Endothelial cell of umbilical vein (primary cell): ENCODE measurements at regions not wholly inside any gene's neighbourhood (a gene's known extent, or its start where the extent isn't known, plus 50 kb on each side); places are given as distances from the start of the nearest gene placed in this dataset.

Experiments
- BruUV-seq: library from RNA; stranded (reverse); fragments of 400-500 nt; replicated peaks from 2 replicates; lab custom pipeline; 2021; lab: Mats Ljungman, UMichigan
- CTCF ChIA-PET: fragments of 300-600, 350-600 bp; sonication (Branson Sonifier 250); formaldehyde crosslinking; loops from one replicate; lab custom pipeline; 2021; ENCODE audit warnings: antibody characterized with exemption, inconsistent platforms; lab: Charles Lee
- POLR2A ChIA-PET: fragments of 300-600, 350-600 bp; sonication (Branson Sonifier 250); formaldehyde crosslinking; loops from one replicate; lab custom pipeline; 2021; ENCODE audit warnings: antibody characterized with exemption, inconsistent platforms; lab: Charles Lee
- DNase-seq: peaks from one replicate; pipeline ENCODE4 v3.0.0-alpha.2; 2011; ENCODE audit warnings: low read depth, low spot score
- FAIRE-seq: peaks from 2 replicates; lab custom pipeline; 2011; peaks lifted over from hg19 to GRCh38; lab: Jason Lieb, UNC
- H2AFZ ChIP-seq: 2 replicates; pipeline ENCODE4 v1.6.0; 2012; ENCODE audit warnings: low read depth, low read length, control low read depth, inconsistent platforms
- H3K27ac ChIP-seq: 2 replicates; pipeline ENCODE4 v1.5.1; 2011; ENCODE audit warnings: low read depth, mild to moderate bottlenecking, control low read depth, low read length, moderate library complexity; ENCODE audit not compliant: insufficient read depth
- H3K27me3 ChIP-seq, 2 experiments: 2 replicates each; pipeline versions ENCODE4 v1.6.0 to v1.6.1; 2011; ENCODE audit warnings: low read length in 2 of 2, mixed read lengths in 1 of 2; ENCODE audit not compliant: control insufficient read depth in 2 of 2, insufficient read depth in 2 of 2
- H3K36me3 ChIP-seq, 2 experiments: 2 replicates in 1 of 2; 3 replicates in 1 of 2; pipeline ENCODE4 v1.5.1; 2011; ENCODE audit warnings: low read length in 2 of 2, mild to moderate bottlenecking in 1 of 2, moderate library complexity in 1 of 2; ENCODE audit not compliant: control insufficient read depth in 2 of 2, insufficient read depth in 2 of 2; ENCODE audit errors: extremely low read depth in 1 of 2
- H3K4me1 ChIP-seq: 3 replicates; pipeline ENCODE4 v1.5.1; 2011; ENCODE audit warnings: mild to moderate bottlenecking, low read length; ENCODE audit not compliant: control insufficient read depth, insufficient read depth; ENCODE audit errors: extremely low read depth
- H3K4me2 ChIP-seq: 2 replicates; pipeline ENCODE4 v1.6.1; 2011; ENCODE audit warnings: low read length, control low read depth, mixed read lengths; ENCODE audit not compliant: insufficient read depth
- H3K4me3 ChIP-seq, 3 experiments: fragments of 200-600 bp in 1 of 3; sonication (generic), shearing (Covaris generic) in 1 of 3; replicated peaks in 1 of 3; 2 replicates each; pipeline ENCODE4 v1.5.1; 2011 to 2016; ENCODE audit warnings: control low read depth in 3 of 3, low read length in 3 of 3, mild to moderate bottlenecking in 2 of 3, inconsistent platforms in 1 of 3, low read depth in 1 of 3, moderate library complexity in 1 of 3; ENCODE audit not compliant: insufficient read depth in 1 of 3
- H3K79me2 ChIP-seq: 2 replicates; pipeline ENCODE4 v1.6.0; 2012; ENCODE audit warnings: low read length, inconsistent platforms; ENCODE audit not compliant: control insufficient read depth, insufficient read depth
- H3K9ac ChIP-seq: replicated peaks from 2 replicates; pipeline ENCODE3; 2011; ENCODE audit warnings: low read length, control low read depth; ENCODE audit not compliant: insufficient read depth; ENCODE audit errors: extremely low read depth
- H3K9me1 ChIP-seq: replicated peaks from 3 replicates; pipeline ENCODE4 v1.6.0; 2011; ENCODE audit warnings: mild to moderate bottlenecking, low read length; ENCODE audit not compliant: control insufficient read depth, insufficient read depth; ENCODE audit errors: extremely low read depth
- H3K9me3 ChIP-seq: replicated peaks from 2 replicates; pipeline ENCODE4 v1.5.1; 2012; ENCODE audit warnings: low read length, inconsistent platforms; ENCODE audit not compliant: control insufficient read depth, insufficient read depth
- H4K20me1 ChIP-seq: replicated peaks from 2 replicates; pipeline ENCODE3; 2011; ENCODE audit warnings: mild to moderate bottlenecking, low read length; ENCODE audit not compliant: control insufficient read depth, insufficient read depth; ENCODE audit errors: extremely low read depth
- EZH2 ChIP-seq: IDR thresholded peaks from 2 replicates; pipeline ENCODE4 v1.6.1; 2012; ENCODE audit warnings: borderline replicate concordance, low read depth, mild to moderate bottlenecking, moderate library complexity, low read length, inconsistent platforms; ENCODE audit not compliant: severe bottlenecking
- FOS ChIP-seq: IDR thresholded peaks from 2 replicates; pipeline ENCODE4 v1.6.1; 2011; ENCODE audit warnings: mild to moderate bottlenecking, low read length, moderate library complexity, borderline replicate concordance; ENCODE audit not compliant: insufficient read depth
- GATA2 ChIP-seq: IDR thresholded peaks from 2 replicates; pipeline ENCODE4 v1.7.0; 2011; ENCODE audit warnings: low read depth, mild to moderate bottlenecking, moderate library complexity, mixed read lengths, low read length; ENCODE audit not compliant: insufficient read length, insufficient read depth
- POLR2A ChIP-seq: IDR thresholded peaks from 2 replicates; pipeline ENCODE4 v1.6.1; 2012; ENCODE audit warnings: low read depth, mild to moderate bottlenecking, control low read depth, low read length
- POLR2AphosphoS5 ChIP-seq: IDR thresholded peaks from 2 replicates; pipeline ENCODE4 v1.6.1; 2012; ENCODE audit warnings: low read depth, mild to moderate bottlenecking, control low read depth, low read length, moderate library complexity; ENCODE audit not compliant: insufficient read depth
- dilution Hi-C: fragments of 300-500 bp; cut with MboI; formaldehyde crosslinking; loops from one replicate; pipeline ENCODE4 v1.15.0; 2019; ENCODE audit warnings: low sequenced_read_pairs; ENCODE audit not compliant: extremely low pct_ligation_motif_present
- intact Hi-C: fragments of 100-400 bp; cut with micrococcal nuclease; formaldehyde crosslinking; loops from one replicate; pipeline ENCODE4 v1.10.0; 2022
- TF ChIP-seq, protein P1 (sequence below), 2 donors: IDR thresholded peaks; 1 replicate in 1 of 2; 2 replicates in 1 of 2; pipeline ENCODE4 v1.5.1; 2011; ENCODE audit warnings: low read length in 2 of 2, mild to moderate bottlenecking in 2 of 2, moderate library complexity in 2 of 2, control low read depth in 1 of 2, inconsistent platforms in 1 of 2, low read depth in 1 of 2; ENCODE audit not compliant: insufficient read depth in 1 of 2; ENCODE audit errors: extremely low read depth in 1 of 2
- TF ChIP-seq, protein P2 (sequence below): IDR thresholded peaks from 2 replicates; pipeline ENCODE4 v1.6.1; 2011; ENCODE audit not compliant: insufficient read depth, insufficient read length

DNA sequence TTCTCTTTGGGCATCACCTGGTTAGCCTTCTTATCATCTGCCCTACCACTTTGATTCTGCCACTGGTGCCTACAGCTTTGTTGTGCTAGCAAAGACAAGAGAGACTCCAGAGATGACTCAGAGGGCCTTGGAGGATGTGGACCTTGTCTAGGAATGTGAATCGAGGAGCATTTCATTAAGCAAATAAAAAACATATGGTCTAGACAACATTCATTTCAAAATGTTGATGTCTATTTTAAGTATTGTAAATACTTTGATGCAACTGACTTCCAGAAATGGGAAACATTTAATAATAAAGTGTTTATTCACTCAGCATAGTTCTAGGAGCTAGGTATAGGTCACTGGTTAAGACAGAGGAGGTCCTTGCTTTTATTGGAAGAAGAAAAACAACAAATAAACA is 195.5 kb downstream of the CDCA7 start:
- Histone ChIP-seq H3K4me1 (no peaks in the 10 kb centered on the region), H3K9ac (no peak overlapping the region), H3K9me3 (no peaks in the 10 kb centered on the region), H4K20me1 (no peaks in the 10 kb centered on the region), H3K9me1 (no peaks in the 10 kb centered on the region), H3K36me3 (no peaks in the 10 kb centered on the region), H3K27ac (no peak overlapping the region), H3K4me3 (no peak overlapping the region), H3K27me3 (peaks cover 7 to 8% of the 10 kb centered on the region in 2 experiments), H2AFZ (no peak overlapping the region), H3K4me2 (no peak overlapping the region), H3K79me2 (no peaks in the 10 kb centered on the region)
- FAIRE-seq (no peak), DNase-seq (no peak)
- POLR2A ChIA-PET, result no interaction called here
- dilution Hi-C loops, result no loop called here
- CTCF ChIA-PET, result no interaction called here
- BruUV-seq, result no TSS peak
- TF ChIP-seq POLR2AphosphoS5 (no peak), GATA2 (no peak), FOS (no peak), EZH2 (no peak), POLR2A (no peak)
- TF ChIP-seq, protein P1, sequence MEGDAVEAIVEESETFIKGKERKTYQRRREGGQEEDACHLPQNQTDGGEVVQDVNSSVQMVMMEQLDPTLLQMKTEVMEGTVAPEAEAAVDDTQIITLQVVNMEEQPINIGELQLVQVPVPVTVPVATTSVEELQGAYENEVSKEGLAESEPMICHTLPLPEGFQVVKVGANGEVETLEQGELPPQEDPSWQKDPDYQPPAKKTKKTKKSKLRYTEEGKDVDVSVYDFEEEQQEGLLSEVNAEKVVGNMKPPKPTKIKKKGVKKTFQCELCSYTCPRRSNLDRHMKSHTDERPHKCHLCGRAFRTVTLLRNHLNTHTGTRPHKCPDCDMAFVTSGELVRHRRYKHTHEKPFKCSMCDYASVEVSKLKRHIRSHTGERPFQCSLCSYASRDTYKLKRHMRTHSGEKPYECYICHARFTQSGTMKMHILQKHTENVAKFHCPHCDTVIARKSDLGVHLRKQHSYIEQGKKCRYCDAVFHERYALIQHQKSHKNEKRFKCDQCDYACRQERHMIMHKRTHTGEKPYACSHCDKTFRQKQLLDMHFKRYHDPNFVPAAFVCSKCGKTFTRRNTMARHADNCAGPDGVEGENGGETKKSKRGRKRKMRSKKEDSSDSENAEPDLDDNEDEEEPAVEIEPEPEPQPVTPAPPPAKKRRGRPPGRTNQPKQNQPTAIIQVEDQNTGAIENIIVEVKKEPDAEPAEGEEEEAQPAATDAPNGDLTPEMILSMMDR (IDR thresholded peaks at IDR 0.05; ENCODE audit: extremely low read depth in 1 of 2, insufficient read depth in 1 of 2, low read depth in 1 of 2, low read length in 2 of 2), result no peak
- TF ChIP-seq, protein P2, sequence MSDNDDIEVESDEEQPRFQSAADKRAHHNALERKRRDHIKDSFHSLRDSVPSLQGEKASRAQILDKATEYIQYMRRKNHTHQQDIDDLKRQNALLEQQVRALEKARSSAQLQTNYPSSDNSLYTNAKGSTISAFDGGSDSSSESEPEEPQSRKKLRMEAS, result no peak
- intact Hi-C loops, result no loop called here
